ENCODE measurements at regions not wholly inside any gene's neighbourhood (a gene's known extent, or its start where the extent isn't known, plus 50 kb on each side); places are given as distances from the start of the nearest gene placed in this dataset.
A peak's percentile ranks its signal among the peaks of the same experiment; 100 is the strongest.

- H3K4me2 ChIP-seq (ENCODE audit: insufficient read depth, insufficient read length, low read length), result no peak overlapping the region
- H3K9me3 ChIP-seq (ENCODE audit: control insufficient read depth, low read depth, low read length), result no peaks in the 10 kb centered on the region
- no peaks in the 10 kb centered on the region for H3K27me3 ChIP-seq (ENCODE audit: insufficient read depth, low read length)
- H2AFZ ChIP-seq (ENCODE audit: low read length), result no peak overlapping the region
- no peaks in the 10 kb centered on the region for H3K9me3 Mint-ChIP-seq
- H2BK15ac ChIP-seq (ENCODE audit: low read depth, low read length), result no peak overlapping the region
- H3K14ac ChIP-seq (ENCODE audit: insufficient read depth, low read length), result no peak overlapping the region
- no peak overlapping the region for H2BK20ac ChIP-seq (ENCODE audit: low read depth, low read length, poor library complexity, severe bottlenecking)
- no peak for DNase-seq
- TF ChIP-seq CTCF (conservative IDR thresholded peaks at IDR 0.05), result no peak
- peaks cover 8% of the 10 kb centered on the region; the same call in 1 of the 2 replicates for H3K4me1 ChIP-seq (ENCODE audit: insufficient read depth, low read length)
- H3K4me1 Mint-ChIP-seq, result peaks cover 76 to 80% of the 10 kb centered on the region in 2 experiments
- peak overlapping the region in 1 of 2 experiments; percentile 18; a peak in 1 of 5 replicates for H3K4me3 Mint-ChIP-seq
- H2BK5ac ChIP-seq (ENCODE audit: insufficient read length, low read length), result no peak overlapping the region
- no peaks in the 10 kb centered on the region for H3K79me2 ChIP-seq (ENCODE audit: insufficient read depth, low read length)
- no peak overlapping the region for H3K27ac Mint-ChIP-seq
- no peaks in the 10 kb centered on the region for H3K27me3 Mint-ChIP-seq (ENCODE audit: low read depth)
- no peak overlapping the region for H3K27ac ChIP-seq (ENCODE audit: insufficient read length, low read depth, low read length)
- H3K79me1 ChIP-seq (ENCODE audit: insufficient read depth, low read depth, low read length, poor library complexity, severe bottlenecking), result no peaks in the 10 kb centered on the region
- H3K36me3 Mint-ChIP-seq (ENCODE audit: insufficient read depth in 1 of 3, low read depth in 3 of 3), result no peaks in the 10 kb centered on the region
- no peak overlapping the region for H2AK5ac ChIP-seq (ENCODE audit: insufficient read length, low read length)
- no peak overlapping the region for H3K56ac ChIP-seq (ENCODE audit: insufficient read length, low read depth, low read length)
- H4K20me1 ChIP-seq (ENCODE audit: control insufficient read depth, insufficient read depth, insufficient read length), result no peaks in the 10 kb centered on the region
- no peaks in the 10 kb centered on the region for H3K23me2 ChIP-seq (ENCODE audit: insufficient read length, low read depth, low read length, poor library complexity, severe bottlenecking)
- H4K8ac ChIP-seq (replicated peaks; ENCODE audit: insufficient read length, low read depth, low read length), result no peak overlapping the region
- H2BK120ac ChIP-seq (ENCODE audit: low read depth, low read length, poor library complexity, severe bottlenecking), result no peak overlapping the region
- H3K9ac ChIP-seq (ENCODE audit: extremely low read depth, insufficient read length, low read length), result no peak overlapping the region
- H3K23ac ChIP-seq (ENCODE audit: insufficient read length, low read depth, low read length), result no peak overlapping the region
- no peak overlapping the region for H4K5ac ChIP-seq (ENCODE audit: insufficient read length, low read depth, low read length)
- H2BK12ac ChIP-seq (ENCODE audit: insufficient read length, low read depth, low read length), result no peak overlapping the region
- H3T11ph ChIP-seq (ENCODE audit: low read length), result no peak overlapping the region
- H3K4ac ChIP-seq (ENCODE audit: low read depth, low read length), result no peak overlapping the region
- H3K18ac ChIP-seq (ENCODE audit: insufficient read length, low read depth, low read length), result no peak overlapping the region
- no peak overlapping the region for H4K91ac ChIP-seq (ENCODE audit: insufficient read length, low read depth, low read length)
These were observed 65.2 kb upstream of the SESN3 start for GRCh38 chr11:95296165-95296564.
